ENCODE measurements at regions not wholly inside any gene's neighbourhood (a gene's known extent, or its start where the extent isn't known, plus 50 kb on each side); places are given as distances from the start of the nearest gene placed in this dataset.

- Histone ChIP-seq H3K9ac (ENCODE audit: extremely low read depth, insufficient read length, low read length) (no peak overlapping the region), H3T11ph (ENCODE audit: low read length) (no peak overlapping the region), H3K27me3 (ENCODE audit: insufficient read depth, low read length) (no peaks in the 10 kb centered on the region), H2BK20ac (ENCODE audit: low read depth, low read length, poor library complexity, severe bottlenecking) (no peak overlapping the region), H3K23ac (ENCODE audit: insufficient read length, low read depth, low read length) (no peak overlapping the region), H3K18ac (ENCODE audit: insufficient read length, low read depth, low read length) (no peak overlapping the region), H4K91ac (ENCODE audit: insufficient read length, low read depth, low read length) (no peak overlapping the region), H3K27ac (ENCODE audit: insufficient read length, low read depth, low read length) (no peak overlapping the region), H4K5ac (ENCODE audit: insufficient read length, low read depth, low read length) (no peak overlapping the region), H3K14ac (ENCODE audit: insufficient read depth, low read length) (no peak overlapping the region), H3K4me2 (ENCODE audit: insufficient read depth, insufficient read length, low read length) (no peak overlapping the region), H3K79me2 (ENCODE audit: insufficient read depth, low read length) (no peaks in the 10 kb centered on the region), H2BK120ac (ENCODE audit: low read depth, low read length, poor library complexity, severe bottlenecking) (no peak overlapping the region), H2AK5ac (ENCODE audit: insufficient read length, low read length) (no peak overlapping the region), H3K79me1 (ENCODE audit: insufficient read depth, low read depth, low read length, poor library complexity, severe bottlenecking) (no peaks in the 10 kb centered on the region), H2BK5ac (ENCODE audit: insufficient read length, low read length) (no peak overlapping the region), H2AFZ (ENCODE audit: low read length) (no peak overlapping the region), H4K20me1 (ENCODE audit: control insufficient read depth, insufficient read depth, insufficient read length) (no peaks in the 10 kb centered on the region), H3K4ac (ENCODE audit: low read depth, low read length) (no peak overlapping the region), H3K56ac (ENCODE audit: insufficient read length, low read depth, low read length) (no peak overlapping the region), H4K8ac (replicated peaks; ENCODE audit: insufficient read length, low read depth, low read length) (no peak overlapping the region), H3K9me3 (ENCODE audit: control insufficient read depth, low read depth, low read length) (no peaks in the 10 kb centered on the region), H3K23me2 (ENCODE audit: insufficient read length, low read depth, low read length, poor library complexity, severe bottlenecking) (no peaks in the 10 kb centered on the region), H2BK15ac (ENCODE audit: low read depth, low read length) (no peak overlapping the region), H2BK12ac (ENCODE audit: insufficient read length, low read depth, low read length) (no peak overlapping the region), H3K4me1 (ENCODE audit: insufficient read depth, low read length) (no peaks in the 10 kb centered on the region)
- Mint-ChIP-seq H3K4me3 (no peak overlapping the region; a peak in 1 of 5 replicates), H3K27ac (no peak overlapping the region), H3K9me3 (peaks cover 12 to 13% of the 10 kb centered on the region in 2 experiments), H3K4me1 (no peaks in the 10 kb centered on the region; a peak in 1 of 4 replicates), H3K36me3 (ENCODE audit: insufficient read depth in 1 of 3, low read depth in 3 of 3) (peaks cover 0 to 15% (median 3%) of the 10 kb centered on the region in 3 experiments; a peak in 5 of 7 replicates), H3K27me3 (ENCODE audit: low read depth) (no peaks in the 10 kb centered on the region)
- TF ChIP-seq CTCF (conservative IDR thresholded peaks at IDR 0.05), result no peak
- no CpG with 5 or more reads among the region's 2 CpGs for WGBS (ENCODE audit: extremely low coverage, insufficient read length, low lambda C conversion rate)
- no peak for DNase-seq
These were observed 202.6 kb upstream of the MYOCD start for GRCh38 chr17:12463102-12463501.

All from H9 (cell line).